Tibial nerve (tissue), 4 donors: ENCODE measurements at regions not wholly inside any gene's neighbourhood (a gene's known extent, or its start where the extent isn't known, plus 50 kb on each side); places are given as distances from the start of the nearest gene placed in this dataset.

Experiments used
- DNase-seq, 2 donors: peaks; one replicate each; pipeline ENCODE4 v3.0.0-alpha.2; 2019; ENCODE audit warnings: low spot score in 2 of 2
- H3K27ac ChIP-seq, 4 donors: fragments of 200-600 bp; sonication (generic) in 3 of 4; one replicate each; pipeline ENCODE4 v1.5.1; 2017 to 2019; ENCODE audit warnings: mild to moderate bottlenecking in 1 of 4
- H3K27me3 ChIP-seq, 2 donors: fragments of 200-600 bp; sonication (generic) in 1 of 2; one replicate each; pipeline versions ENCODE4 v1.5.1 to v1.6.0; 2017 to 2019
- H3K36me3 ChIP-seq, 3 donors: fragments of 200-600 bp; sonication (generic); one replicate each; pipeline ENCODE4 v1.5.1; 2018 to 2019
- H3K4me1 ChIP-seq, 4 donors: fragments of 200-600 bp; sonication (generic) in 3 of 4; one replicate each; pipeline ENCODE4 v1.5.1; 2017 to 2019
- H3K4me3 ChIP-seq, 4 donors: fragments of 200-600 bp; sonication (generic) in 3 of 4; one replicate each; pipeline ENCODE4 v1.5.1; 2017 to 2019; ENCODE audit warnings: mild to moderate bottlenecking in 1 of 4, moderate library complexity in 1 of 4
- H3K9me3 ChIP-seq, 4 donors: fragments of 200-600 bp; sonication (generic) in 3 of 4; one replicate each; pipeline ENCODE4 v1.5.1; 2017 to 2019
- CTCF ChIP-seq, 5 experiments: fragments of 200-600 bp in 3 of 5; fragments of 450-650 bp in 2 of 5; sonication (generic) in 3 of 5; IDR thresholded peaks; one replicate each; pipeline ENCODE4 v1.5.1; 2016 to 2019; ENCODE audit warnings: antibody characterized with exemption in 5 of 5, mild to moderate bottlenecking in 3 of 5, moderate library complexity in 2 of 5
- EP300 ChIP-seq, 2 donors: sonication (generic); formaldehyde crosslinking; IDR thresholded peaks; one replicate each; pipeline ENCODE4 v1.6.1; 2017; ENCODE audit warnings: antibody characterized with exemption in 2 of 2, mild to moderate bottlenecking in 1 of 2
- POLR2A ChIP-seq, 2 donors: fragments of 450-650 bp; IDR thresholded peaks; one replicate each; pipeline ENCODE4 v1.6.1; 2017; ENCODE audit warnings: antibody characterized with exemption in 2 of 2, mild to moderate bottlenecking in 2 of 2, moderate library complexity in 2 of 2
- WGBS, 2 donors: methylation state at CpG; one replicate each; pipeline ENCODE4 v1.1.5; 2018; 5-methylcytosine and 5-hydroxymethylcytosine counted together

GRCh38 chr4:131989576-131989975 is 1159.5 kb upstream of the PCDH10 start:
- no peak for DNase-seq
- Histone ChIP-seq H3K4me3 (no peak overlapping the region), H3K36me3 (no peaks in the 10 kb centered on the region), H3K27me3 (no peaks in the 10 kb centered on the region), H3K27ac (no peak overlapping the region), H3K4me1 (no peaks in the 10 kb centered on the region), H3K9me3 (no peaks in the 10 kb centered on the region)
- WGBS, 2 donors, result 76 to 84% methylated on average over 4 of the region's 4 CpGs
- TF ChIP-seq CTCF (IDR thresholded peaks at IDR 0.05) (no peak), POLR2A (IDR thresholded peaks at IDR 0.05) (no peak), EP300 (IDR thresholded peaks at IDR 0.05) (no peak)

DNA sequence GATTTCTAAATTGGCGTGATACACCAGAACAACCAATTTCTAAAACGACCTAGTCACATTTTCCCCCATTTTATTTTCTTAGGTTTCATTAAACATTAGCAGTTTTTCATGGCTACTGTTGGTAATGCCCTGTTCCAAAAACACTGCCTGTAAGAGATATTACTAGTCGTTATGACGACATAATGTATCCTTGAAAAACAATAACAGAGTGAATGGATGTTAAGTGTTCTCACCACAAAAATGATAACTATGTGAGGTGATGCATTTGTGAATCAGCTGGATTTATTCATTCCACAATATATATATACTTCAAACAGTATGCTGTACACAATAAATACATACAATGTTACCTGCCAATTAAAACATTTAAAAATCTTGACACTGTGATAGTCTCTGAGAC is 1147.6 kb upstream of the PCDH10 start:
- no peak for DNase-seq
- no peak overlapping the region for H3K4me3 ChIP-seq

GRCh38 chr4:132003593-132003992 is 1145.5 kb upstream of the PCDH10 start:
- DNase-seq, result no peak
- WGBS, 2 donors, result 60 to 64% methylated on average over 2 of the region's 2 CpGs
- H3K4me3 ChIP-seq, result no peak overlapping the region
- no peaks in the 10 kb centered on the region for H3K36me3 ChIP-seq
- H3K27me3 ChIP-seq, result no peaks in the 10 kb centered on the region
- no peaks in the 10 kb centered on the region for H3K4me1 ChIP-seq
- no peak overlapping the region for H3K27ac ChIP-seq
- no peaks in the 10 kb centered on the region for H3K9me3 ChIP-seq
- no peak for TF ChIP-seq EP300 (IDR thresholded peaks at IDR 0.05)
- TF ChIP-seq CTCF (IDR thresholded peaks at IDR 0.05), result no peak
- TF ChIP-seq POLR2A (IDR thresholded peaks at IDR 0.05), result no peak

More for the DNA sequence above, 1147.6 kb upstream of the PCDH10 start:
- TF ChIP-seq EP300 (IDR thresholded peaks at IDR 0.05), result no peak
- TF ChIP-seq POLR2A (IDR thresholded peaks at IDR 0.05), result no peak
- 75% methylated on average over 4 of the region's 4 CpGs for WGBS, 2 donors
- H3K4me1 ChIP-seq, result no peaks in the 10 kb centered on the region
- no peaks in the 10 kb centered on the region for H3K27me3 ChIP-seq
- H3K27ac ChIP-seq, result no peak overlapping the region
- H3K36me3 ChIP-seq, result no peaks in the 10 kb centered on the region
- no peaks in the 10 kb centered on the region for H3K9me3 ChIP-seq

GRCh38 chr4:132015321-132015720 is 1133.8 kb upstream of the PCDH10 start:
- no peak for TF ChIP-seq EP300 (IDR thresholded peaks at IDR 0.05)
- no peak for TF ChIP-seq CTCF (IDR thresholded peaks at IDR 0.05)
- no peak for TF ChIP-seq POLR2A (IDR thresholded peaks at IDR 0.05)
- no peaks in the 10 kb centered on the region for H3K36me3 ChIP-seq
- no peak overlapping the region for H3K4me3 ChIP-seq
- no peaks in the 10 kb centered on the region for H3K9me3 ChIP-seq
- H3K27ac ChIP-seq, result no peak overlapping the region
- no peaks in the 10 kb centered on the region for H3K4me1 ChIP-seq
- no peak for DNase-seq
- H3K27me3 ChIP-seq, result no peaks in the 10 kb centered on the region

- no peak for DNase-seq
- Histone ChIP-seq H3K27me3 (no peaks in the 10 kb centered on the region), H3K9me3 (no peaks in the 10 kb centered on the region), H3K27ac (no peak overlapping the region), H3K4me3 (no peak overlapping the region), H3K36me3 (no peaks in the 10 kb centered on the region), H3K4me1 (no peaks in the 10 kb centered on the region)
- TF ChIP-seq CTCF (IDR thresholded peaks at IDR 0.05) (no peak), EP300 (IDR thresholded peaks at IDR 0.05) (no peak), POLR2A (IDR thresholded peaks at IDR 0.05) (no peak)
- 78 to 80% methylated on average over 2 of the region's 2 CpGs for WGBS, 2 donors
Observed at GRCh38 chr4:132016703-132017350, 1132.3 kb upstream of the PCDH10 start.

DNA sequence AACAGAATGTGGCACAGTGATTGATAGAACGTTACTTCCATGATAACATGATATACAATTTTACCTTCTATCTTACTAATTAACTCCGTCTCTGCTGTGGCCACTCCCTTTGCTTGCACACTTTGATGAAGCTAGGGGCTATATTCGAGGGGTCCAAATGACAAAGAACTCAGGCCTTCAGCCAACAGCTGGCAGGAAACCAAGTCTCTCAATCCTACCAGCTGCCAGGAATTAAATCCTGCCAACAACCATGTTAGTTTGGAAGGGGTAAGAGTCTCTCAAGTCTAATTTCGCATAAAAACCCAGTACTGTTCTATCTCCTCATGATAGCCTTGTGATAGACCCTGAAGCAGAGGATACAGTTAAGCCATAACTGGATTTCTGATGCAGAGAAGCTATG is 1122.9 kb upstream of the PCDH10 start:
- no peaks in the 10 kb centered on the region for H3K4me1 ChIP-seq
- no peaks in the 10 kb centered on the region for H3K27me3 ChIP-seq
- H3K4me3 ChIP-seq, result no peak overlapping the region
- no peak for TF ChIP-seq POLR2A (IDR thresholded peaks at IDR 0.05)
- no peaks in the 10 kb centered on the region for H3K9me3 ChIP-seq
- DNase-seq, result no peak
- no peak overlapping the region for H3K27ac ChIP-seq
- 38 to 45% methylated on average over 4 of the region's 4 CpGs for WGBS, 2 donors
- no peaks in the 10 kb centered on the region for H3K36me3 ChIP-seq
